ENCODE measurements at regions not wholly inside any gene's neighbourhood (a gene's known extent, or its start where the extent isn't known, plus 50 kb on each side); places are given as distances from the start of the nearest gene placed in this dataset.

- no peaks in the 10 kb centered on the region for H3K27me3 Mint-ChIP-seq
- H3K9me3 Mint-ChIP-seq, result no peaks in the 10 kb centered on the region
- no peak for DNase-seq
- no peak overlapping the region for H3K27ac Mint-ChIP-seq
- H3K4me3 Mint-ChIP-seq, result no peak overlapping the region
- no peaks in the 10 kb centered on the region for H3K4me1 Mint-ChIP-seq
- no peaks in the 10 kb centered on the region for H3K36me3 Mint-ChIP-seq
Observed at GRCh38 chr3:174424656-174425055, 434.5 kb upstream of the NAALADL2 start.

GRCh38 chr3:174425422-174425821 is 433.7 kb upstream of the NAALADL2 start:
- Mint-ChIP-seq H3K4me1 (no peaks in the 10 kb centered on the region), H3K27me3 (peaks cover 2% of the 10 kb centered on the region), H3K27ac (no peak overlapping the region), H3K4me3 (no peak overlapping the region), H3K9me3 (no peaks in the 10 kb centered on the region), H3K36me3 (no peaks in the 10 kb centered on the region)
- no peak for DNase-seq

GRCh38 chr3:174430986-174431385 is 428.1 kb upstream of the NAALADL2 start:
- H3K27ac Mint-ChIP-seq, result no peak overlapping the region
- no peaks in the 10 kb centered on the region for H3K4me1 Mint-ChIP-seq

GRCh38 chr3:174431717-174432116 is 427.4 kb upstream of the NAALADL2 start:
- no peak overlapping the region for H3K4me3 Mint-ChIP-seq
- H3K9me3 Mint-ChIP-seq, result no peaks in the 10 kb centered on the region
- H3K4me1 Mint-ChIP-seq, result no peaks in the 10 kb centered on the region
- no peaks in the 10 kb centered on the region for H3K36me3 Mint-ChIP-seq
- peaks cover 21% of the 10 kb centered on the region for H3K27me3 Mint-ChIP-seq
- no peak overlapping the region for H3K27ac Mint-ChIP-seq
- DNase-seq, result no peak

More at GRCh38 chr3:174430986-174431385, 428.1 kb upstream of the NAALADL2 start:
- peaks cover 13% of the 10 kb centered on the region for H3K27me3 Mint-ChIP-seq
- no peak overlapping the region for H3K4me3 Mint-ChIP-seq
- no peaks in the 10 kb centered on the region for H3K9me3 Mint-ChIP-seq
- DNase-seq, result no peak
- no peaks in the 10 kb centered on the region for H3K36me3 Mint-ChIP-seq

- Mint-ChIP-seq H3K9me3 (no peaks in the 10 kb centered on the region), H3K4me1 (peaks cover 6% of the 10 kb centered on the region), H3K27ac (no peak overlapping the region), H3K36me3 (no peaks in the 10 kb centered on the region), H3K4me3 (no peak overlapping the region), H3K27me3 (peaks cover 32% of the 10 kb centered on the region)
- no peak for DNase-seq
Observed at GRCh38 chr3:174436367-174436766, 422.8 kb upstream of the NAALADL2 start.

- Mint-ChIP-seq H3K9me3 (no peaks in the 10 kb centered on the region), H3K36me3 (no peaks in the 10 kb centered on the region), H3K4me1 (peaks cover 12% of the 10 kb centered on the region), H3K4me3 (no peak overlapping the region), H3K27me3 (peaks cover 35% of the 10 kb centered on the region), H3K27ac (no peak overlapping the region)
- no peak for DNase-seq
Observed at GRCh38 chr3:174438501-174439145, 420.5 kb upstream of the NAALADL2 start.

- no peak overlapping the region for H3K27ac Mint-ChIP-seq
- no peaks in the 10 kb centered on the region for H3K9me3 Mint-ChIP-seq
- H3K4me3 Mint-ChIP-seq, result peak overlapping the region; percentile 44
- no peaks in the 10 kb centered on the region for H3K36me3 Mint-ChIP-seq
- H3K27me3 Mint-ChIP-seq, result peaks cover 35% of the 10 kb centered on the region
- H3K4me1 Mint-ChIP-seq, result peaks cover 12% of the 10 kb centered on the region
- no peak for DNase-seq
Observed at GRCh38 chr3:174439331-174440252, 419.5 kb upstream of the NAALADL2 start.

- Mint-ChIP-seq H3K4me3 (peak overlapping the region; percentile 44), H3K4me1 (peaks cover 12% of the 10 kb centered on the region), H3K9me3 (no peaks in the 10 kb centered on the region), H3K27ac (no peak overlapping the region), H3K36me3 (no peaks in the 10 kb centered on the region), H3K27me3 (peaks cover 35% of the 10 kb centered on the region)
- DNase-seq, result no peak
Observed at GRCh38 chr3:174440253-174440701, 418.9 kb upstream of the NAALADL2 start.

GRCh38 chr3:174440741-174441587 is 418.2 kb upstream of the NAALADL2 start:
- H3K27ac Mint-ChIP-seq, result peak overlapping the region; percentile 62
- H3K9me3 Mint-ChIP-seq, result no peaks in the 10 kb centered on the region
- peak; percentile 80 for DNase-seq

GRCh38 chr3:174441588-174442301 is 417.4 kb upstream of the NAALADL2 start:
- peak overlapping the region; percentile 62 for H3K27ac Mint-ChIP-seq
- peaks cover 12% of the 10 kb centered on the region for H3K4me1 Mint-ChIP-seq
- peak overlapping the region; percentile 82 for H3K4me3 Mint-ChIP-seq
- no peak for DNase-seq
- no peaks in the 10 kb centered on the region for H3K9me3 Mint-ChIP-seq
- no peaks in the 10 kb centered on the region for H3K36me3 Mint-ChIP-seq
- peaks cover 25% of the 10 kb centered on the region for H3K27me3 Mint-ChIP-seq

More at GRCh38 chr3:174440741-174441587, 418.2 kb upstream of the NAALADL2 start:
- Mint-ChIP-seq H3K4me1 (peaks cover 12% of the 10 kb centered on the region), H3K36me3 (no peaks in the 10 kb centered on the region), H3K27me3 (peaks cover 33% of the 10 kb centered on the region), H3K4me3 (peak overlapping the region; percentile 82)

GRCh38 chr3:174442302-174442682 is 416.8 kb upstream of the NAALADL2 start:
- Mint-ChIP-seq H3K4me3 (no peak overlapping the region), H3K27ac (no peak overlapping the region), H3K9me3 (no peaks in the 10 kb centered on the region), H3K4me1 (peaks cover 12% of the 10 kb centered on the region), H3K36me3 (no peaks in the 10 kb centered on the region), H3K27me3 (peaks cover 24% of the 10 kb centered on the region)
- DNase-seq, result no peak

- H3K27me3 Mint-ChIP-seq, result peaks cover 21% of the 10 kb centered on the region
- no peak overlapping the region for H3K27ac Mint-ChIP-seq
- H3K4me1 Mint-ChIP-seq, result peaks cover 12% of the 10 kb centered on the region
- DNase-seq, result no peak
- H3K36me3 Mint-ChIP-seq, result no peaks in the 10 kb centered on the region
- H3K4me3 Mint-ChIP-seq, result no peak overlapping the region
- H3K9me3 Mint-ChIP-seq, result peaks cover 5% of the 10 kb centered on the region
Observed at GRCh38 chr3:174444391-174444790, 414.7 kb upstream of the NAALADL2 start.

- no peaks in the 10 kb centered on the region for H3K4me1 Mint-ChIP-seq
- no peak overlapping the region for H3K27ac Mint-ChIP-seq
Observed at GRCh38 chr3:174457758-174458157, 401.4 kb upstream of the NAALADL2 start.

GRCh38 chr3:174460831-174461230 is 398.3 kb upstream of the NAALADL2 start:
- Mint-ChIP-seq H3K4me3 (no peak overlapping the region), H3K27me3 (no peaks in the 10 kb centered on the region), H3K36me3 (no peaks in the 10 kb centered on the region), H3K27ac (no peak overlapping the region), H3K4me1 (no peaks in the 10 kb centered on the region), H3K9me3 (peaks cover 8% of the 10 kb centered on the region)
- no peak for DNase-seq

More at GRCh38 chr3:174457758-174458157, 401.4 kb upstream of the NAALADL2 start:
- H3K4me3 Mint-ChIP-seq, result no peak overlapping the region
- no peak for DNase-seq
- no peaks in the 10 kb centered on the region for H3K36me3 Mint-ChIP-seq
- peaks cover 20% of the 10 kb centered on the region for H3K9me3 Mint-ChIP-seq
- no peaks in the 10 kb centered on the region for H3K27me3 Mint-ChIP-seq

Measured in activated naive CD8-positive, alpha-beta T cell treated with anti-CD3 and anti-CD28 coated beads for 36 hours (primary cell).